MG63 (cell line): ENCODE measurements at regions not wholly inside any gene's neighbourhood (a gene's known extent, or its start where the extent isn't known, plus 50 kb on each side); places are given as distances from the start of the nearest gene placed in this dataset.
"Not testable (repeated sequence)": the region's sequence is repeated elsewhere in the genome, so short reads cannot be mapped to it uniquely, and the experiment has no call there.

Experiments used
- DNase-seq: peaks from one replicate; pipeline ENCODE4 v3.0.0-alpha.2; 2020
- H3K27me3 ChIP-seq: fragments of 250-450 bp; sonication (Bioruptor Pico); 2 replicates; pipeline ENCODE4 v1.5.1; 2020; ENCODE audit warnings: mild to moderate bottlenecking, moderate library complexity
- H3K36me3 ChIP-seq: fragments of 250-450 bp; sonication (Bioruptor Pico); 2 replicates; pipeline ENCODE4 v1.5.1; 2020; ENCODE audit warnings: mild to moderate bottlenecking, moderate library complexity
- H3K4me3 ChIP-seq: fragments of 250-450 bp; sonication (Bioruptor Pico); 2 replicates; pipeline ENCODE4 v1.5.1; 2020; ENCODE audit warnings: mild to moderate bottlenecking, moderate library complexity
- H3K9me3 ChIP-seq: fragments of 250-450 bp; sonication (Bioruptor Pico); 2 replicates; pipeline ENCODE4 v1.5.1; 2020; ENCODE audit warnings: mild to moderate bottlenecking, moderate library complexity

DNA sequence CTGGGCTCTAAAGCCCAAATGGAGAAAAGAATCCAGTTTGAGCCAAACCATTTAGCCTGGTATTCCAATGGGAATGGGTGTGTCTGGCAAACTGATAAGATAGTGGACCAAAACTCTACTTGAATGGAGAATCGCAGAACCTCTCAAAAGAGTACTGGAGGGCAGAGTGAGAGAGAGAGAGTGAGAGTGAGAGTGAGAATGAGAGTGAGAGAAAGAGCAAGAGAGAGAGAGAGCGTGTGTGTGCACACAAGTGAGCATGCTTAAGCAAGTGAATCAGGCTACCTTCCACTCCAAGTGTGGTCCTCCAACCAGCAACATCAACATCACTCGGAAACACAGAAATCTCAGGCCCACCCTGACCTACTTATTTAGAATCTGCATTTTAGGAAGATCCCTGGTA, 58.8 kb downstream of the UQCRFS1 start:
- Histone ChIP-seq H3K27me3 (no peaks in the 10 kb centered on the region), H3K36me3 (no peaks in the 10 kb centered on the region), H3K9me3 (no peaks in the 10 kb centered on the region; the same call in 1 of the 2 replicates), H3K4me3 (no peak overlapping the region)
- DNase-seq = no peak

GRCh38 chr19:29145756-29146155, 67.2 kb downstream of the UQCRFS1 start:
- no peaks in the 10 kb centered on the region for H3K36me3 ChIP-seq
- no peaks in the 10 kb centered on the region; the same call in 1 of the 2 replicates for H3K27me3 ChIP-seq
- no peak for DNase-seq
- no peaks in the 10 kb centered on the region for H3K9me3 ChIP-seq
- H3K4me3 ChIP-seq = no peak overlapping the region

- no peak overlapping the region for H3K4me3 ChIP-seq
- no peaks in the 10 kb centered on the region for H3K36me3 ChIP-seq
- DNase-seq = no peak
- H3K9me3 ChIP-seq = peaks cover 9% of the 10 kb centered on the region
- H3K27me3 ChIP-seq = no peaks in the 10 kb centered on the region; the same call in 1 of the 2 replicates
These were observed 69.8 kb downstream of the UQCRFS1 start for GRCh38 chr19:29143183-29143582.

DNA sequence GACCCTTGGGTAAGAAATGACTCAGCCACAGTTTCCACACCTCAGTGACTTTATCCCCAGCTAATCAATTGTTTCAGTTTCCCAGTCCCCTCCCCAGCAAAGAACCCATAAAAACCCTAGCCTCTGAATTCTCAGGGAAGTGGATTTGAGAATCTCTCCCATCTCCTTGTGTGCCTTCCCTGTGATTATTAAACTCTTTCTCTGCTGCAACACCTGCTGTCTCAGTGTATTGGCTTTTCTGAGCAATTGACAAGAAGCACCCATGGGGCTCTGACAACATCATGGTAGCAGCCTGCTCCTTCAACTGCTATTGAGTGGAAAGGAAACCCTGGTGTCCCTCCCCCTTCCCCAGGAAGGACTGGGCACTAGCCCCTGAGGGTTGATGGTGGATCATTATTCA, 73.7 kb downstream of the UQCRFS1 start:
- H3K36me3 ChIP-seq = no peaks in the 10 kb centered on the region

DNA sequence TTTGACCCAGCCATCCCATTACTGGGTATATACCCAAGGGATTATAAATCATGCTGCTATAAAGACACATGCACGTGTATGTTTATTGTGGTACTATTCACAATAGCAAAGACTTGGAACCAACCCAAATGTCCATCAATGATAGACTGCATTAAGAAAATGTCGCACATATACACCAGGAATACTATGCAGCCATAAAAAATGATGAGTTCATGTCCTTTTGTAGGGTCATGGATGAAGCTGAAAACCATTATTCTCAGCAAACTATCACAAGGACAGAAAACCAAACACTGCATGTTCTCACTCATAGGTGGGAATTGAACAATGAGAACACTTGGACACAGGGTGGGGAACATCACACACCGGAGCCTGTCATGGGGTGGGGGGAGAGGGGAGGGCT, 74.7 kb downstream of the UQCRFS1 start:
- DNase-seq, H3K9me3 ChIP-seq, H3K4me3 ChIP-seq, H3K27me3 ChIP-seq, H3K36me3 ChIP-seq: not testable (repeated sequence)

More for the DNA sequence above, 73.7 kb downstream of the UQCRFS1 start:
- no peak overlapping the region for H3K4me3 ChIP-seq
- no peak for DNase-seq
- peaks cover 9% of the 10 kb centered on the region for H3K9me3 ChIP-seq
- no peaks in the 10 kb centered on the region for H3K27me3 ChIP-seq

- DNase-seq = no peak
These were observed 81.5 kb downstream of the UQCRFS1 start for GRCh38 chr19:29131456-29131855.

GRCh38 chr19:29129148-29129547, 83.8 kb downstream of the UQCRFS1 start:
- Histone ChIP-seq H3K36me3 (no peaks in the 10 kb centered on the region), H3K27me3 (no peaks in the 10 kb centered on the region), H3K9me3 (no peaks in the 10 kb centered on the region), H3K4me3 (no peak overlapping the region)
- DNase-seq = no peak

More at GRCh38 chr19:29131456-29131855, 81.5 kb downstream of the UQCRFS1 start:
- H3K9me3 ChIP-seq = no peaks in the 10 kb centered on the region
- H3K4me3 ChIP-seq = no peak overlapping the region
- H3K36me3 ChIP-seq = no peaks in the 10 kb centered on the region
- no peaks in the 10 kb centered on the region for H3K27me3 ChIP-seq

GRCh38 chr19:29128203-29128602, 84.7 kb downstream of the UQCRFS1 start:
- H3K27me3 ChIP-seq = no peaks in the 10 kb centered on the region
- H3K4me3 ChIP-seq = no peak overlapping the region
- H3K9me3 ChIP-seq = no peaks in the 10 kb centered on the region
- H3K36me3 ChIP-seq = no peaks in the 10 kb centered on the region
- DNase-seq = no peak

DNA sequence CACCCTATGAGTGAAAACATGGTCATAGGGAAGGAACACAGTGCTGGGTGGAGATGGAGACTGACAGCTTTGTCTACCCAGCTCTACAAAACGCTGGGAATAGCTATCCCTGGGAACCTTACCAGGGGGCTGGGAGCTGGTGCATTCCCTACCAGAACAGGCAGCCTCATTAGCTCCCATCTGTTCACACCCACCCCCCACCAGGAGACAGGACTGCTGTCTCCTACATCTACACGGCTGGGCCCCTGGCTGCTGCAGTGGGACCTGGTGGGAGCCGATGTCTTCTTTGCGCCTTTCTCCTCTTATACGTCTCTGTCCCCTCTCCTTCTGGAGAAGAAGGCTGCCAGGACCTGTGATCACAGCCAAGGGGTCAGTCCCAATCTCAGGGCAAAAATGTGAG, 90.8 kb downstream of the UQCRFS1 start:
- Histone ChIP-seq H3K27me3 (no peaks in the 10 kb centered on the region), H3K4me3 (no peak overlapping the region), H3K9me3 (no peaks in the 10 kb centered on the region), H3K36me3 (no peaks in the 10 kb centered on the region)
- no peak for DNase-seq

- Histone ChIP-seq H3K27me3 (no peaks in the 10 kb centered on the region), H3K36me3 (no peaks in the 10 kb centered on the region), H3K9me3 (no peaks in the 10 kb centered on the region), H3K4me3 (no peak overlapping the region)
- peak; percentile 25 for DNase-seq
These were observed 91.3 kb downstream of the UQCRFS1 start for GRCh38 chr19:29121684-29122083.

DNA sequence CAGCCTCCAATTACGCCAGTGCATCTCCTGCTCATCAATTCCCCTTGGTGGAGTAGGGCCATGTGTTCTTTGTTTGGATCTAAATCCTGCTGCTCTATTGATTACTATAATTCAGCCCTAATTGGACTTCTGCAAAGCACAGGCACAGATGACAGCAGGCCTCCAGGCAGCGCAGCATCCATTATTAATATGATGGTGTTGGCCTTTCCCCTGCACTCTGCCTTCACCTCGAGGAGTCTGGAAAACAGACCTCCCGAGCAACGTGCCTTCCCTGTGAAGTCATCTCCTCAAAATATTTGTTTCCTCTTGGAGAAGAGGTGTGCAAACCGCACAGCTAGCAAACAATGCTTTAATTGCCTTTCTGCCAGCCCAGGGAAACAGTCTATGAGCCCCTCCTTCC, 92.5 kb downstream of the UQCRFS1 start:
- Histone ChIP-seq H3K4me3 (no peak overlapping the region), H3K27me3 (no peaks in the 10 kb centered on the region), H3K9me3 (no peaks in the 10 kb centered on the region), H3K36me3 (no peaks in the 10 kb centered on the region)
- no peak for DNase-seq

GRCh38 chr19:29119590-29119989, 93.4 kb downstream of the UQCRFS1 start:
- Histone ChIP-seq H3K9me3 (no peaks in the 10 kb centered on the region), H3K4me3 (no peak overlapping the region), H3K36me3 (no peaks in the 10 kb centered on the region), H3K27me3 (no peaks in the 10 kb centered on the region)
- DNase-seq = no peak

GRCh38 chr19:29118389-29118788, 94.6 kb downstream of the UQCRFS1 start:
- Histone ChIP-seq H3K9me3 (no peaks in the 10 kb centered on the region), H3K27me3 (no peaks in the 10 kb centered on the region), H3K36me3 (no peaks in the 10 kb centered on the region), H3K4me3 (no peak overlapping the region)
- no peak for DNase-seq

DNA sequence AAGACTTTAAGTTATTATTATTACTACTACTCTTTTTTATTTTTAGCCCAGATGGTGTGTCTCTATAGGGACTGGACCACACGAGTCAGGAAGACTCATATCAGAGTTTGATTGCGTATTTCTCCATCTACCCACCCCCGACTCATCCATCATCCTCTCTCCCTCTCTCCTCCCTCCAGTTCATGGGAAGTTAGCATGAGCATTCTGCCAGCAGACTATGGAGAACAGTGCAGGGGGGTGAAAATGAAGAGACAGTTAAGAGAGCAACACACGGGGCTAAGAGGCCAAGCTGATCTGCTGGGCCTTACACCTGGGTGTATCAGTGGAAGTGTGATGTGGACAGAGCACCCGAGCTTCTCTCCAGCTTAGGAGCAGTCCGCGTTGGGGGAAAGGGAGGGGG, 95.0 kb downstream of the UQCRFS1 start:
- Histone ChIP-seq H3K9me3 (no peaks in the 10 kb centered on the region), H3K27me3 (no peaks in the 10 kb centered on the region), H3K36me3 (no peaks in the 10 kb centered on the region)

DNA sequence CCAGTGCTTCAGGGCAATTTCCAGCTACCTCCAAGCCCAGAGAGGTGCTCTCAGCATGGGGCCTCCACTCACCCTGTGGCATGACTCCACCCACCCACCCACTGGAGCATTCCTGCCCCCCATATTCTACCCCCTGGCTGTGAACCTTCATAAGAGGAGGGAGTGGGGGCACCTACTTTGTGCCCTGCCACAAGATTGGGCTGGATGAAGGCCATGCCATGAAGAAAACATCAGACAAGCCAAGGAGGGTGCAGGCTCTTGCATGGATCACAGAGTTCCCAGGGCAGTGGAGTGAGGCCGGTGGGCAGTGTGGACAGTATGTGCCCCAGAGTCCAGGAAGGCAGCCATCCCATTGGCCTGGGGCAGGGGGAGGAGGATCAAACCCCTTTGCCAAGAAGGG, 97.8 kb downstream of the UQCRFS1 start:
- peaks cover 6% of the 10 kb centered on the region; the same call in 1 of the 2 replicates for H3K27me3 ChIP-seq
- no peaks in the 10 kb centered on the region for H3K9me3 ChIP-seq
- DNase-seq = no peak
- no peaks in the 10 kb centered on the region for H3K36me3 ChIP-seq
- no peak overlapping the region for H3K4me3 ChIP-seq

More for the DNA sequence above, 95.0 kb downstream of the UQCRFS1 start:
- no peak overlapping the region for H3K4me3 ChIP-seq
- DNase-seq = no peak

DNA sequence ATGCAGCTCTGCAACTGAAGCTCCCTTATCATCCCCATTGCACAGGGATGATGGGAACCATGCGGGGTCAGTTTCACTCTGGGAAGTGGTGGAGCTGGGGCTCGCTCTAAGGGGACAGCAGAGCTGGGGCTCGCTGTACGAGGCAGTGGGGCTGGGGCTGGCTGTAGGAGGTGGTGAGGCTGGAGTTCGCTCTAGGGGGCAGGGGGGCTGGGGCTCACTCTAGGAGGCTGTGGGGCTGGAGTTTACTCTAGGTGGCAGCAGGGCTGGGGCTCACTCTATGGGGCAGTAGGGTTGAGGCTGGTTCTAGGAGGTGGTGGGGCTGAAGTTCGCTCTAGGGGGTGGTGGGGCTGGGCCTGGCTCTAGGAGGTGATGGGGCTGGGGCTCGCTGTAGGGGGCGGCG, 99.1 kb downstream of the UQCRFS1 start:
- Histone ChIP-seq H3K4me3 (no peak overlapping the region), H3K27me3 (peaks cover 6% of the 10 kb centered on the region; the same call in 1 of the 2 replicates), H3K9me3 (no peaks in the 10 kb centered on the region), H3K36me3 (no peaks in the 10 kb centered on the region)
- no peak for DNase-seq

DNA sequence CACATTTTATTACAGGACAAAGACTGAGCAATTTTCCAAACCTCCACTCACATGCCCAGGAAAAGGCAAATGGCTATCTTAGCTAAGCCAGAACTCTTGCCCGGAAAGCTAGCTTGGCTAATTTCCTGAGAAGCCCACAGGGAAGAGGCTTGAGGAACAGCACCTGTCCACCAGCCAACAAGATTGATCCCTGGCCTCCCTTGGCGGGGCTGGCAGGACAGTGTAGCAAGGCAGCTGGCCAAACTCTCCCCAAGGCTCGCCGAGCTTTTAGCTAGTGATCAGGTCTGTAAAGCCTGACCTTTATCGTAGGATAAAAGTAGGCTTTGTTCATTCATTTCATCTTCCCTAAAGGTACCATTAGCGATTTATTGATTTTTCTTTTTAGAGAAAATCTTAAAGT, 101.4 kb downstream of the UQCRFS1 start:
- DNase-seq = no peak
- Histone ChIP-seq H3K36me3 (no peaks in the 10 kb centered on the region), H3K4me3 (no peak overlapping the region), H3K27me3 (peaks cover 6% of the 10 kb centered on the region; the same call in 1 of the 2 replicates), H3K9me3 (no peaks in the 10 kb centered on the region)

DNA sequence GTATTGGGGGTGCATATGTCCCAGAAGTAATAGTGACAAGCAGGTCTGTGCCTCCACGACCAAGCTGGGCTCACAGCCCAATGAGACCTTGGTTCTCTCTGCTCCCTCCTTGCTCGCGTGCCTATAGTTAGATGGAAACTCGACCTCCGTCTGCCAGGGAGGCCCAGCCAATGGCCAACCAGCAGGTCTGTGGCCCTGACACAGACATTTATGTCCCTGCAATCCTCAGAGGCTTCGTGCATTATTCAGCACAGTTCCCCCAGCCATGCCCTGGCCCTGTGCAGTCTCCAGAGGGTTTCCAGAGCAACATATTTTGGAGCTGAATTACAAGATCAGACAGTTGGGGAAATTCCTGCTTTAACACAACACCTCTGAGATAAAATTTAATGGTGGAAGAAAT, 105.1 kb downstream of the UQCRFS1 start:
- no peak overlapping the region for H3K4me3 ChIP-seq
- H3K9me3 ChIP-seq = no peaks in the 10 kb centered on the region
- no peaks in the 10 kb centered on the region for H3K36me3 ChIP-seq
- H3K27me3 ChIP-seq = peaks cover 6% of the 10 kb centered on the region; the same call in 1 of the 2 replicates
- DNase-seq = no peak

DNA sequence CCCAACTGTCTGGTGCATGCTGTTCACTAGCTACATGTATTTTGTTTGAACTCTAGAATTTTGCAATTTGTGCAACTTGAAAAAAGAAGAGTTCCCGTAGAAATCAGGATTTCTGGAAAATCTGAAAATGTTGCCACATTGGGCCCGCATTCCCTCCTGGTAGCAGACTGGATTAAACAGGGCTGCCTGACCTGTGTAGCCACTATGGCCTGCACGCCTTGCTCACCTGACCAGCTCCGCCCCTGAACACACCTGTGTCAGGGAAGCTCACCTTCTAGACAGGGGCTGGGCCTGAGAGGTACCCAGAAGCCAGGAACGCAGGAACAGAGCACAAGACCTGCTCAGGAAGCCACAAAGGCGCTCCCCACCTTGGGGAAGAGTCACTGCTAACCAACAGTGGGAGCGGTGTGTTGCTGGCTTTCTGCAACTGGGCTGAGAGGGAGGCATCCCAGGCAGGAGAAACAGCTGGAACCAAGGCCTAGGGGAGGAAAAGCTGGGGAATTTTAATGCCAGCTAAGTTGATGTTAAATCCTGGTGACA, 106.5 kb downstream of the UQCRFS1 start:
- Histone ChIP-seq H3K27me3 (peaks cover 4% of the 10 kb centered on the region; the same call in 1 of the 2 replicates), H3K9me3 (peaks cover 6% of the 10 kb centered on the region), H3K36me3 (no peaks in the 10 kb centered on the region), H3K4me3 (no peak overlapping the region)
- no peak for DNase-seq
